IMR-90 (cell line): ENCODE measurements at regions not wholly inside any gene's neighbourhood (a gene's known extent, or its start where the extent isn't known, plus 50 kb on each side); places are given as distances from the start of the nearest gene placed in this dataset.

Source experiments
- ATAC-seq: fragments of 200-7000 bp; cut with Tn5 transposase; 2 replicates; pipeline ENCODE4 v1.9.1; 2020; ENCODE audit warnings: low read depth, mild to moderate bottlenecking, moderate library complexity
- BruUV-seq: library from RNA; stranded (reverse); fragments of 400-500 nt; replicated peaks from 2 replicates; lab custom pipeline; 2021; lab: Mats Ljungman, UMichigan
- CTCF ChIA-PET: fragments of 300-600 bp; formaldehyde crosslinking; extraction: SDS; loops from one replicate; lab custom pipeline; 2021; ENCODE audit warnings: antibody characterized with exemption; lab: Yijun Ruan, JAX
- POLR2A ChIA-PET: fragments of 300-600 bp; sonication (Branson Sonifier 250); formaldehyde crosslinking; loops from one replicate; lab custom pipeline; 2022; ENCODE audit warnings: antibody characterized with exemption; ENCODE audit not compliant: unreplicated experiment; lab: Charles Lee
- DNase-seq: peaks from one replicate; pipeline ENCODE4 v3.0.0; 2013
- H2AFZ ChIP-seq: replicated peaks from 2 replicates; pipeline ENCODE3; 2013; ENCODE audit warnings: low read length, mild to moderate bottlenecking; ENCODE audit not compliant: poor library complexity
- H2AK5ac ChIP-seq: 2 replicates; pipeline ENCODE4 v1.6.1; 2013; ENCODE audit warnings: low read depth, low read length, inconsistent platforms
- H2AK9ac ChIP-seq: replicated peaks from 2 replicates; pipeline ENCODE3; 2013; ENCODE audit warnings: mild to moderate bottlenecking, low read depth, low read length, moderate library complexity; ENCODE audit not compliant: poor library complexity
- H2BK120ac ChIP-seq: 2 replicates; pipeline ENCODE4 v1.6.1; 2013; ENCODE audit warnings: low read depth, low read length, inconsistent platforms
- H2BK15ac ChIP-seq: 3 replicates; pipeline ENCODE4 v1.6.1; 2013; ENCODE audit warnings: low read depth, low read length, inconsistent platforms
- H2BK20ac ChIP-seq: 2 replicates; pipeline ENCODE4 v1.6.1; 2013; ENCODE audit warnings: low read depth, mild to moderate bottlenecking, inconsistent platforms, low read length, moderate library complexity
- H2BK5ac ChIP-seq: 2 replicates; pipeline ENCODE4 v1.6.1; 2013; ENCODE audit warnings: mild to moderate bottlenecking, low read depth, low read length, inconsistent platforms; ENCODE audit not compliant: poor library complexity, severe bottlenecking
- H3K14ac ChIP-seq: replicated peaks from 2 replicates; pipeline ENCODE4 v1.6.1; 2013; ENCODE audit warnings: low read depth, low read length, inconsistent platforms
- H3K18ac ChIP-seq: 2 replicates; pipeline ENCODE4 v1.6.1; 2013; ENCODE audit warnings: low read depth, low read length, control low read depth
- H3K23ac ChIP-seq: 2 replicates; pipeline ENCODE4 v1.6.1; 2013; ENCODE audit warnings: low read depth, low read length, inconsistent platforms
- H3K27ac ChIP-seq: 2 replicates; pipeline ENCODE4 v1.5.1; 2013; ENCODE audit warnings: mild to moderate bottlenecking, control low read depth, low read length; ENCODE audit not compliant: insufficient read depth
- H3K27me3 ChIP-seq: 2 replicates; pipeline ENCODE4 v1.6.1; 2013; ENCODE audit warnings: low read length; ENCODE audit not compliant: control insufficient read depth, insufficient read depth
- H3K36me3 ChIP-seq: 2 replicates; pipeline ENCODE4 v1.6.1; 2013; ENCODE audit warnings: low read length, mixed read lengths; ENCODE audit not compliant: control insufficient read depth, insufficient read depth
- H3K4ac ChIP-seq: 2 replicates; pipeline ENCODE4 v1.6.1; 2013; ENCODE audit warnings: low read depth, low read length, inconsistent platforms
- H3K4me1 ChIP-seq: 2 replicates; pipeline ENCODE4 v1.6.1; 2013; ENCODE audit warnings: low read length, mixed read lengths; ENCODE audit not compliant: control insufficient read depth, insufficient read depth
- H3K4me2 ChIP-seq: 2 replicates; pipeline ENCODE4 v1.6.1; 2013; ENCODE audit warnings: low read depth, mild to moderate bottlenecking, control low read depth, low read length, moderate library complexity
- H3K4me3 ChIP-seq: 2 replicates; pipeline ENCODE4 v1.5.1; 2013; ENCODE audit warnings: low read depth, mild to moderate bottlenecking, control low read depth, low read length, moderate library complexity; ENCODE audit not compliant: insufficient read depth
- H3K56ac ChIP-seq: 2 replicates; pipeline ENCODE4 v1.6.1; 2013; ENCODE audit warnings: low read length, inconsistent platforms; ENCODE audit not compliant: insufficient read depth; ENCODE audit errors: extremely low read depth
- H3K79me1 ChIP-seq, 2 experiments: 2 replicates each; pipeline ENCODE4 v1.6.1; 2013; ENCODE audit warnings: low read length in 2 of 2, inconsistent platforms in 1 of 2, low read depth in 1 of 2
- H3K9ac ChIP-seq: 2 replicates; pipeline ENCODE4 v1.6.1; 2013; ENCODE audit warnings: low read depth, low read length, control low read depth
- H3K9me1 ChIP-seq: 2 replicates; pipeline ENCODE4 v1.6.1; 2013; ENCODE audit warnings: low read length, inconsistent platforms; ENCODE audit not compliant: insufficient read depth
- H3K9me3 ChIP-seq: 2 replicates; pipeline ENCODE4 v1.6.1; 2013; ENCODE audit warnings: low read length; ENCODE audit not compliant: control insufficient read depth, insufficient read depth
- H4K20me1 ChIP-seq: 2 replicates; pipeline ENCODE4 v1.6.1; 2013; ENCODE audit warnings: low read length, inconsistent platforms; ENCODE audit not compliant: insufficient read depth
- H4K5ac ChIP-seq: 2 replicates; pipeline ENCODE4 v1.6.1; 2013; ENCODE audit warnings: mild to moderate bottlenecking, low read depth, low read length, control low read depth
- H4K8ac ChIP-seq, 2 experiments: 2 replicates each; pipeline ENCODE4 v1.6.1; 2013; ENCODE audit warnings: low read depth in 2 of 2, low read length in 2 of 2, control low read depth in 1 of 2, inconsistent platforms in 1 of 2
- H4K91ac ChIP-seq: 2 replicates; pipeline ENCODE4 v1.6.1; 2013; ENCODE audit warnings: low read depth, low read length, inconsistent platforms; ENCODE audit not compliant: insufficient read depth
- CEBPB ChIP-seq: IDR thresholded peaks from 2 replicates; pipeline ENCODE4 v1.6.1; 2012; ENCODE audit warnings: low read depth, low read length, improper control_type of control experiment
- CHD1 ChIP-seq: IDR thresholded peaks from 2 replicates; pipeline ENCODE4 v1.6.1; 2012; ENCODE audit warnings: low read depth, low read length, improper control_type of control experiment
- ELK1 ChIP-seq: fragments of 150-350 bp; IDR thresholded peaks from 2 replicates; pipeline ENCODE4 v1.6.1; 2016; ENCODE audit warnings: low read depth, mild to moderate bottlenecking, low read length, moderate library complexity, borderline replicate concordance
- MAZ ChIP-seq: IDR thresholded peaks from 2 replicates; pipeline ENCODE4 v1.6.1; 2012; ENCODE audit warnings: low read depth, mild to moderate bottlenecking, low read length, improper control_type of control experiment, moderate library complexity, borderline replicate concordance
- MXI1 ChIP-seq: IDR thresholded peaks from 2 replicates; pipeline ENCODE4 v1.6.1; 2012; ENCODE audit warnings: low read depth, mild to moderate bottlenecking, low read length, moderate library complexity, borderline replicate concordance
- POLR2A ChIP-seq: IDR thresholded peaks from 2 replicates; pipeline ENCODE4 v1.6.1; 2012; ENCODE audit warnings: mild to moderate bottlenecking, low read depth, low read length
- RAD21 ChIP-seq: IDR thresholded peaks from 2 replicates; pipeline ENCODE4 v1.6.1; 2012; ENCODE audit warnings: low read length, improper control_type of control experiment
- RCOR1 ChIP-seq: IDR thresholded peaks from 2 replicates; pipeline ENCODE4 v1.6.1; 2012; ENCODE audit warnings: mild to moderate bottlenecking, low read length, improper control_type of control experiment; ENCODE audit not compliant: insufficient replicate concordance
- RFX5 ChIP-seq: IDR thresholded peaks from 2 replicates; pipeline ENCODE4 v1.8.0; 2012; ENCODE audit warnings: low read depth, mild to moderate bottlenecking, low read length, moderate library complexity
- USF2 ChIP-seq: fragments of 150-350 bp; IDR thresholded peaks from 2 replicates; pipeline ENCODE4 v1.6.1; 2017; ENCODE audit warnings: mild to moderate bottlenecking, antibody characterized with exemption, low read length, low read depth
- WGBS, 2 experiments: methylation state at CpG; one replicate each; pipeline versions ENCODE4 v1.1.5 to v1.1.7; 2013; ENCODE audit warnings: missing lambda C conversion rate in 2 of 2; ENCODE audit not compliant: insufficient read length in 1 of 2; ENCODE audit errors: extremely low coverage in 2 of 2; 5-methylcytosine and 5-hydroxymethylcytosine counted together
- dilution Hi-C: fragments of 300-500 bp; cut with HindIII; formaldehyde crosslinking; loops from one replicate; pipeline ENCODE4 v1.14.3; 2018; ENCODE audit warnings: low sequenced_read_pairs; ENCODE audit not compliant: unreplicated experiment
- in situ Hi-C: fragments of 300-500 bp; cut with MboI; formaldehyde crosslinking; loops from 3 replicates; pipeline ENCODE4 v1.14.3; 2019; ENCODE audit warnings: low sequenced_read_pairs, inconsistent platforms, mixed read lengths
- intact Hi-C: fragments of 100-400 bp; cut with micrococcal nuclease; formaldehyde crosslinking; loops from 2 replicates; pipeline ENCODE4 v1.10.0; 2022

- H4K8ac ChIP-seq: no peak overlapping the region
- H2BK15ac ChIP-seq: no peak overlapping the region
- no peaks in the 10 kb centered on the region for H3K4me1 ChIP-seq
- no peaks in the 10 kb centered on the region for H3K36me3 ChIP-seq
- no peak overlapping the region for H2BK20ac ChIP-seq
- dilution Hi-C loops: no loop called here
- H3K4ac ChIP-seq: no peak overlapping the region
- no peak overlapping the region for H2AK5ac ChIP-seq
- WGBS, 2 experiments: no CpG with 5 or more reads among the region's 5 CpGs
- no peaks in the 10 kb centered on the region for H4K20me1 ChIP-seq
- DNase-seq (no peak), ATAC-seq (no peak)
- no peak overlapping the region for H3K56ac ChIP-seq
- H3K27me3 ChIP-seq: peaks cover 23% of the 10 kb centered on the region
- no peak overlapping the region for H3K4me2 ChIP-seq
- H3K4me3 ChIP-seq: no peak overlapping the region
- no peak overlapping the region for H2AK9ac ChIP-seq
- no peak overlapping the region for H4K5ac ChIP-seq
- H2AFZ ChIP-seq: no peak overlapping the region
- H3K23ac ChIP-seq: no peak overlapping the region
- intact Hi-C loops: no loop called here
- TF ChIP-seq RCOR1 (no peak), CHD1 (no peak), RAD21 (no peak), POLR2A (no peak), MAZ (no peak), ELK1 (no peak), CEBPB (no peak), MXI1 (no peak), USF2 (no peak), RFX5 (no peak)
- H2BK120ac ChIP-seq: no peak overlapping the region
- ChIA-PET CTCF (no interaction called here), POLR2A (no interaction called here)
- no peak overlapping the region for H3K9ac ChIP-seq
- H2BK5ac ChIP-seq: no peak overlapping the region
- H3K9me3 ChIP-seq: peaks cover 10% of the 10 kb centered on the region
- no peaks in the 10 kb centered on the region for H3K79me1 ChIP-seq
- H3K18ac ChIP-seq: no peak overlapping the region
- no peak overlapping the region for H4K91ac ChIP-seq
- no TSS peak for BruUV-seq
- in situ Hi-C loops: no loop called here
- no peaks in the 10 kb centered on the region for H3K9me1 ChIP-seq
- H3K14ac ChIP-seq: no peak overlapping the region
- no peak overlapping the region for H3K27ac ChIP-seq
Observed at GRCh38 chr4:152016303-152016620, 255.5 kb upstream of the GATB start.
